Caki2 (cell line): ENCODE measurements at regions not wholly inside any gene's neighbourhood (a gene's known extent, or its start where the extent isn't known, plus 50 kb on each side); places are given as distances from the start of the nearest gene placed in this dataset.
A peak's percentile ranks its signal among the peaks of the same experiment; 100 is the strongest.
"Not testable (repeated sequence)": the region's sequence is repeated elsewhere in the genome, so short reads cannot be mapped to it uniquely, and the experiment has no call there.

Experiments used
- DNase-seq: peaks from one replicate; pipeline ENCODE4 v3.0.0-alpha.2; 2015; ENCODE audit warnings: low read depth
- in situ Hi-C: cut with HindIII; loops from 2 replicates; pipeline ENCODE4 v1.10.0; 2016; ENCODE audit warnings: low sequenced_read_pairs, low pct_unique_long_range_greater_than_20kb, mixed read lengths

DNA sequence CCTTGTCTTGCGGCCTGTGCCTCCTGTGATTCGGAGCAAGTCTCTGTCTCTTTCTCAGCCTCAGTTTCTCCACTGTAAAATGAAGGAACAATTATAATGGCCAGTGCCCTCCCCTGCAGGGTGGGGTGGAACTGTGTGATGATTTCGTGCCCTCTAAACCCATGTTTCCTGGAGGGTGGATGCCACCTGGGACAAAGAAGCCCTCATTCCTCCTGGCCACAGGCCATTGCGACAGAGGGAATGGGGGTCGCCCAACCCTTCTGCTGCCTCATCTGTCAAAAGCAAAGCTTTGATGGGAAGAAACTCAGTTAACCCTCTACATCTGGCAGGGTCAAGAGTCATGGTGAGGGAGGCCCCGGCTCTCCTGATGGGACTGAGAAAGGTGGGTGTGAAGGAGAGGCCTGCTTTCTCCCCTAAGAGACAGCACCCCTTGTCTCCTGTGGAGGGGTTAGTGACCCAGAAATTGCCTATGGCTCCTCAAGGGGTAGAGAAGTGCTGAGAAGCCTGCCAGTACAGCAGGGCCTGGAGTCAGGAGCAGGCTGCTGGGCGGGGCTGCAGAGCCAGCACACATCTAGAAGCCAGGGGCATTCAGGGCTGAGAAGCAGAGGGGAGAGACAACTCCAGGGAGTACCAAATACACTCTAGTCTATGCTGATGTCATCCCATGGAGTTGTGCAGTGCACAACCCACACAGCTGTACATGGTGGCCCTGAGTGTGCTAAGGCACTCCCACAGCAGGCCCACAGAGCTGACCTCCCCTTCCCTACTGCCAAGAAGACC lies 61.0 kb downstream of the PLXNA1 start:
- DNase-seq, result no peak
- in situ Hi-C loops, result no loop called here

DNA sequence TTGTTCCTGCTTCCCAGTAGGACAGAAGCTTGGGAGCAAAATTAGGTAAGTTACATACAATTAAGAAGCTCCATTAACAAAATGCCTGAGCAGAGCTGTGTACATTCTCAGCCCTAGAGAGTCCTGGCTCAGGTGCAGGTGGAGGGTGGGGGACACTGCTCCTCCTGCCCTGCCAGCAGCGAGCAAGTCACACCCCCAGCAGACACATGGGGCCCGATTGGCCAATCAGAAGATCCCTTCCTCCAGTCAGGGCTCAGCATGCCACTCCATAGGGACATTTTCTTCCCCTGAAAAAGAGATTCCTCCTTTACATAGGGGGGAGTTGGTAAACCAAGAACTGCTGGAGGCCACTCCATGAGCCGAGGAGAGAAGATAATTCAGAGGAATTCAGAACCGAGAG lies 62.1 kb downstream of the PLXNA1 start:
- DNase-seq, result no peak
- in situ Hi-C loops, result no loop called here

DNA sequence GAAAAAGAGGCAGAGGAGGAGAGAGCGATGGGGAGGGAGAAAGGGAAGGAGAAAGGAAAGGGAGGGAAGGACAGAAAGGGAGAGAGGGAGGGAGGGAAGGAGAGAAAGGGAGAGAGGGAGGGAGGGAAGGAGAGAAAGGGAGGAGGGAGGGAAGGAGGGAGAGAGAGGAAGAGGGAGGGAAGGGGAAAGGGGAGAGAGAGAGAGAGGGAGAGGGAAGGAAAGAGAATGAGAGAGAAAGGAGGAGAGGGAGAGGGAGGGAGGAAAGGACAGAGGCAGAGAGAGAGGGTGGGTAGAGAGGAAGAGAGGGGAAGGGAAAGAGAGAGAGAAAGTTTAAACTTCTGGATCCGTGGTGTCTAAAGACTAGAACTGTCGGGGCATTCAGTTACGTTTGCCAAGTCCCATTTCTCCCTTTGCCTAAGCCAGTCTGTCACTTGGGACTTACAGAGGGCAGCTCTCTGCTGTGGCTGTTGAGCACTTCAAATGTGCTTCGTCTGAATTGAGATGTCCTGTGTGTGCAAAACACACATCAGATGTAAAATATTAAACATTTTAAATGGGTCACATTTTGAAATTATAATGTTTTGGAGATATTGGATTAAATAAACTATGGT lies 62.6 kb downstream of the PLXNA1 start:
- in situ Hi-C loops, result no loop called here
- DNase-seq, result no peak

DNA sequence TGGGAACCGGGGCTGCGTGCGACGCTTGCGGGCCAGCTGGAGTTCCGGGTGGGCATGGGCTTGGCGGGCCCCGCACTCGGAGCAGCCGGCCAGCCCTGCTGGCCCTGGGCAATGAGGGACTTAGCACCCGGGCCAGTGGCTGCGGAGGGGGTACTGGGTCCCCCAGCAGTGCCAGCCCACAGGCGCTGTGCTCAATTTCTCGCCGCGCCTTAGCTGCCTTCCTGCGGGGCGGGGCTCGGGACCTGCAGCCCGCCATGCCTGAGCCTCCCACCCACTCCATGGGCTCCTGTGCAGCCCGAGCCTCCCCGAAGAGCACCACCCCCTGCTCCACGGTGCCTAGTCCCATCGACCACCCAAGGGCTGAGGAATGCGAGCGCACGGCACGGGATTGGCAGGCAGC lies 63.8 kb downstream of the PLXNA1 start:
- DNase-seq, in situ Hi-C loops: not testable (repeated sequence)

DNA sequence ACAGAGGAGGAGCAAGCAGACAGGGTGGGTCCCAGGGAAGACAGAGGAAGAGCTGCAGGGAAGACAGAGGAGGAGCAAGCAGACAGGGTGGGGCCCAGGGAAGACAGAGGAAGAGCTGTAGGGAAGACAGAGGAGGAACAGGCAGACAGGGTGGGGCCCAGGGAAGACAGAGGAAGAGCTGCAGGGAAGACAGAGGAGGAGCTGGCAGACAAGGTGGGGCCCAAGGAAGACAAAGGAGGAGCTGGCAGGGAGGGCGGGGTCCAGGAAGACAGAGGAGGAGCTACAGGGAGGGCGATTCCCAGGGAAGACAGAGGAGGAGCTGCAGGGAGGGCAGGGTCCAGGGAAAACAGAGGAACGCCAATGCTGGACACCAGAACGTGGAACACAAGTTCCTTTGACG lies 66.5 kb downstream of the PLXNA1 start:
- DNase-seq, result peak; percentile 6
- in situ Hi-C loops, result no loop called here

DNA sequence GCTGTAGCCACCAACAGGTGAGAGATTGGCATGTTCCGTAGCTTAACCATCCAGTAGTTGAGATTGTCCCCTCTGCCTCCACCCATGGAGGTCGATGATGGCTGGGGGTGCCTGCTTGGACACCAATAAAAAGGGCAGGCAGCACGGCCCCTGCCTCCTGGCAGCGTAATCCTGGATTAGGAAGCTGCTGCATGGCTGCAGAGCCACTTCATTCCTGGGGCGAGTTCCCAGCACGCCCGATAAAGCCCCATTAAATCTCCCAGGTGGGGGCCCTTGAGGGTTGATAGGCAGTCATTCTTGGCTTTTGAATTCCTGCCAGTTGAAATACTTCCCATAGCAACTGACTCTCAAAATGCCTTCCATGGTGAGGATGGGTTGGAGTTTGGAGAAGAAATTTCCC lies 67.8 kb downstream of the PLXNA1 start:
- no peak for DNase-seq
- in situ Hi-C loops, result no loop called here

DNA sequence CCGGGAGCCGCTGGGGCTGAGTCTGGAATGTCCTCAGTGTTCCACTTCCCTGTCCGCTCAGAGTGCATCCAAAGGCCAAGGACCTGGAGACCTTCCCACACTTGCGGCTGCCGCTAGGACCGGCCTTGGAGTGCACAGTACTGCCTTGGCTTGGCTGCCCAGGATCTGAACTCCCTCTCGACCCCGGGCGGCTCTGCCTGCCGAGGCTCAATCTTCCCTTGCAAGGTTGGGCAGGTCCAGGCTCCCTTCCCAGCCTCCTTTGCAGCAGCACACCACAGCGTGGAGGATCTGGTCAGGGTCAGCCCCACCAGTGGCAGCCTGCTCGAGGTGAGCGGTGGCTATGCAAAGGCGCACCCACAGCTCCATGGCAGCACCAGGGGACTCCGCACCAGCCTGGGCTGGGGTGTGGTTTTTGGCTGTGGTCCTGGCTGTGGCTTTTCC lies 69.2 kb downstream of the PLXNA1 start:
- in situ Hi-C loops, result no loop called here
- DNase-seq, result no peak

DNA sequence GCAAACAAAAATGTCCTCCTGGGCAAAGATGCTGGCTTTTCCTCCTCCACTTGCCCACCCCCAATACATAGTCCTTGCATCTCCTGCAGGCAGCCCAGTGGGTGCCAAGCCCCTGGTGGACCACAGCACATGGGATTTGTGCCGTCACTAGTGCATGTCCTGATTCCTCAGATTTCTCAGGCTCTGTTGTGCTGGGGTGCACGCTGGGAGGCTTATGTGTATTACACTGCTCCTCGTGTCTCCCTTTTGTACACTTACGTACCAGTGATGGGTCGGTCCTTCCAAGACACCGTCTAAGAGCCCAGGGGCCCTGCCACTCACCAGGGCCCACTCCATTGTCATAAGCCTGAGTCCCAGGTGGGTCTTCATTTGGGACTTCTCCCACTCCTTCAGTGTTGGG lies 70.1 kb downstream of the PLXNA1 start:
- DNase-seq, result no peak
- in situ Hi-C loops, result no loop called here

DNA sequence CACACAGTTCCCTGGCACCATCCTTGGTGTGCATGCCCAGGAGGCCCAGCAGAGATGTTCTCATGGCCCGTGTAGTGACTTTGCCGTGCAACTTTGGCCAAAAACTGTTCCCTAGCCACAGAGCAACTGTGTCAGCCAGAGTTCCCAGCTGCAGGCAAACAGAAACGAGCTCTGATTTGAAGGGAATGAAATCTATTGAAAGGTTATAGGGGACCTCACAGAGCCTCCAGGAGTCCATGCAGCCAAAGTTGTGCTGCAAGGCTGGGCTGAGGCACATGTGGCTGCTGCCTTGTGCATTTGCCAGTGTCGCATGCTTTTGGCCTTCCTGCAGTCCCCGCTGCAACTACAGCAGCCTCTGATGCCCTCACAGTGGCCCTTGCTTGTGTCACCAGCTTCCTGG lies 70.5 kb downstream of the PLXNA1 start:
- in situ Hi-C loops, result no loop called here
- DNase-seq, result no peak

DNA sequence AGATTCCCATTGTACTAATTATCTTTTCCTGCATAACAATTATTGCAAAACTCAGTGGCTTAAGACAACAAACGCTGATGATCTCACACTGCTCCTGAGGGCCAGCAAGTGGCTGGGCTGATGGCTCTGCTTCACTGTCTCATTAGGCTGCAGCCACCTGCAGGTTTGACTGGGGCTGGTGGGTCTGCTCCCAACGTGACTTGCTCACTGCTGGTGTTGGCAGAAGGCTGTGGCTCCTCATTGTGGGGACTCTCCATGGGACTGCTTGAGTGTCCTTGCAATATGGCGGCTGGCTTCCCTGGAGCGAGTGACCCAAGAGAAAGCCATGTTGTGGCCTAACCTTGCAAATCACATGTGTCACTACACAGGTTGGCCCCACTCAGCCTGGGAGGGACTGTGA lies 71.1 kb downstream of the PLXNA1 start:
- in situ Hi-C loops, result no loop called here
- DNase-seq, result no peak

DNA sequence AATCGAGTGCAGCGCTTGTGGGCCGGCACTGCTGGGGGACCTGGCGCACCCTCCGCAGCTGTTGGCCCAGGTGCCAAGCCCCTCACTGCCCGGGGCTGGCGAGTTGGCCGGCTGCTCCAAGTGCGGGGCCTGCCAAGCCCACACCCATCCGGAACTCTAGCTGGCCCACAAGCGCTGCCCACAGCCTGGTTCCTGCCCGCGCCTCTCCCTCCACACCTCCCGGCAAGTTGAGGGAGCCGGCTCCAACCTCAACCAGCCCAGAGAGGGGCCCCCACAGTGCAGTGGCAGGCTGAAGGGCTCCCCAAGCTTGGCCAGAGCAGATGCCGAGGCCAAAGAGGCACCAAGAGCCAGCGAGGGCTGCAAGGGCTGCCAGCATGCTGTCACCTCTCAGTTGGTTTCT lies 73.4 kb downstream of the PLXNA1 start:
- no peak for DNase-seq
- in situ Hi-C loops, result no loop called here

DNA sequence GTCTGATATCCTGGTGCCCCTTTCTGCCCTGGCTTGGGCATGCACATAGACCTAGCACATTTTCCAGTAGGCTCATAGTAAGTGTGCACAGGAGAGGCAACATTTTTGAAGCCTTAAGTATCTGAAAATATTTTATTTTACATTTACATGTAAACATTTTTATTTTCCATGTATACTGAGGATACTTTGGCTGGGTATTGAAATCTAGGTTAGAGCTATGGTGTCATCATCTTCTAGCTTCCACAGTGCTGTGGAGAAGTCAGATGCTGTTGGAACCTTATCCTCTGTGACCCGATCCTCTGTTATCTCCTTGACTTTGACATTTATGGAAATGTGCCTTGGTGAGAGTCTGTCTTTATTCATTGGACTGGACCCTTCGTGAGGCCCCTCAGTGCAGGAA lies 74.1 kb downstream of the PLXNA1 start:
- no peak for DNase-seq
- in situ Hi-C loops, result no loop called here

DNA sequence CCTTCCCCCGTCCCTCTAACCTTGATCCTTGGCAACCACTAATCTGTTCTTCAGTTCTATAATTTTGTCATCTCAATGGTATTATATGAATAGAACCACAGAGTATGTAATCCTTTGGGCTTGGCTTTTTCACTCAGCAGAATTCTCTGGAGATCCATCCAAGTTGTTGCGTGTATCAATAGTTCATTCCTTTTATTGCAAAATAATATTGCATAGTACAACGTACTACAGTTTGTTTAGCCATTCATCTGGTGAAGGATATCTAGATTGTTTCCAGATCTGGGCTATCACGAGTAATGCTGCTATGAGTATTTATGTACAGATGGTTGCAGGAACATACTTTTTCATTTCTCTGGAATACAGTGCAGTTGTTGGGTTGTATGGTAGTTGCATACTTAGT lies 76.2 kb downstream of the PLXNA1 start:
- no peak for DNase-seq
- in situ Hi-C loops, result no loop called here

DNA sequence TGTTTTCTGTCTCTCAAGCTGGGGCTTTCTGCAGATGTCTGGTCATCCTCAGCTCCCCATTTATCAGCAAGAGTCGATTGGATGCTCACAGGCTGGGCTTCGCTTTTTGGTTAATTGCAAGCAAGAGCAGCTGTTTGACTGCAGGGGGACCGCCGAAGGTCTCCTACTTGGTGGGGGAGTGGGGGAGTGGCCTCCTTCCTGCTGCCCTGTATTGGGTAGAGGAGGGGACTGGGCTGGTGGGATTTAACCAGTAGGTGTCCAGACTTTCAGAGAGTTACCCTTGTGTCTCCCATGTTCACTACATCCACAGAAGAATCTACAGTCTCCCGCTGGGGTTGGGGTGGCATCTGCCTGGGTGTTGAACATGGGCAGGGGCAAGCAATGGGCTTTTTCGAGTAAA lies 78.7 kb downstream of the PLXNA1 start:
- in situ Hi-C loops, result no loop called here
- no peak for DNase-seq

DNA sequence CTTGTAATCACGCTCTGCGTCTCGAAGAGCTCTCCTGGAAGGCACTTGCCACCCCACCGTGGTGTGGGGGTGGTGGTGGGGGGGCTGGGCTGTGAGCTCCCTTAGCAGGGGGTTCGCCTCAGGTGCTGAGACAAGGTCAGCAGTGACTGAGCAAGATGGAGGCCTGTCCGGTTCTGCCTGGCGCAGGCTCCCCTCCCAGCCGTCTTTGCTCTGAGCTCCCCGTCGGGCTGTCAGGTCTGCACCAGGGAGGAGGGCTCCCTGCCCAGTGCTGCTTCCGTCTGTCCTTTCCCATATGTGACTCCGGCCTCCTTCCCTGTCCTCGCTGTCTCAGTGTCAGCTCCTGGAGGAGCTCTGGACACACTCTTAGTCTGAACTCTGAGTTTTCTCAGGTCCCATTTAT lies 80.0 kb downstream of the PLXNA1 start:
- no peak for DNase-seq
- in situ Hi-C loops, result no loop called here

DNA sequence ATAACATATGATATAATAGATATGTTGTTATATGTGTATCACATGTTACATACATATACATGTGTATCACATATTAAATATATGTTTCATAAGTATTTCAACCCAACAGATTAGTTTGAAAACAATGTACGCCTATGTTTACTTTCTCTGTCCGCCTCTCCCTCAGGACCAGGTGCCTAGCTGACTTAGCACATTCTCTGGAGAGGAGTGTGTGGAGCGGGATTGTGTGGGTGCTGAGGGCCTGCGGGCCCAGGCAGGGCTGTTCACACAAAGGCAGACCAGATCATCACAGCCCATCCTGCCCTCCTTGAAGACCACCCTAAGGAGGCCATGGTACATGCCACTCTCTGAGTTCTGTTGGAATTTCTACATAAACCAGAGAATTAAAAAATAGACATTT lies 81.0 kb downstream of the PLXNA1 start:
- in situ Hi-C loops, result no loop called here
- no peak for DNase-seq

DNA sequence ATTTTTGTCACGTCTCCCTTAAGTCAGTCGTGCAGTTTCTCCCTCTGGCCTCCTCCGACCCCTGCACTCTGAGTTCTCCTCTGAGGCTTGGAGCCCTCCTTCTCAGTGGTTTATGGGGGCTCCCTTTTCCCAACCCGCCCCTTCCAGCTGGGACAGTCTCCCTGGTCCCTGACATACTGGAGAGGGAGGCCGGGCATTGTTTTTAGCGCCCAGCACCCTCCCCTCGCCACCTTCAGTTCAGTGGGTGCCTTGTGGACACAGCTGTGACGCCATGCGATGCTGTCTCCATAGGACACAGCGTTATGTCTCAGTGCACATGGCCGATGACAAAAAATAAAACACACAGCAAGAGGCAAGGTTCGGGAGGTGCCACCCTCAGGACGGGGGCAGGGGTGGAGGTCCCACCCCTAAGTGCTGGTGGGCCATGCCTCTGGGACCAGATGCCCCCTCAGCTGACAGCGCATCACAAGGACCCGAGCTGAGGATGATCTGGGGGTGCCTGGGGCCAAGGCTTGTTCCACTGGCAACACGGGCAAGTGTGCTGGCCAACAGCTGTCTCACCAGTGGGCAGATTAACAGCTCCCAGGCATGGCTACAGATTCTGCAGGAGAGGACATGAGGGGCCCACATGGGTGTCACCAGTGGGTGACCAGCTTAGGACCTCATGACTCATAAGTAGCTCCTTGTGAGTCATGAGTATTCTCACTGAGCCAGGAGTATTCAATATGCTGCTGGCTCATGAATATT lies 81.6 kb downstream of the PLXNA1 start:
- in situ Hi-C loops, result no loop called here
- no peak for DNase-seq

DNA sequence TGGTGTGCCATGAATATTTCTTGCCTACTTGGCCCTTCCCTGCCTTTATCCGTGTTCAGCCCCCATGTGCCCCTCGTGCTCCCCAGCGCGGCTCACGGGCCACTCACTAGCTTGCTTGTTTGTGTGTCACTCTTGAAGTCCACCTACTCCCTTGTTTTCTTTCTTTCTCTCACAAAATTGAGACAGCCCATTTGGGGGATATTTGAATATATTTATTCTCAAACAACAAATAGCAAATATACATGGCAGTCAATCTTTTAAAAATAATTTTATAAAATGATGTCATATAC lies 82.2 kb downstream of the PLXNA1 start:
- DNase-seq, result no peak
- in situ Hi-C loops, result no loop called here

DNA sequence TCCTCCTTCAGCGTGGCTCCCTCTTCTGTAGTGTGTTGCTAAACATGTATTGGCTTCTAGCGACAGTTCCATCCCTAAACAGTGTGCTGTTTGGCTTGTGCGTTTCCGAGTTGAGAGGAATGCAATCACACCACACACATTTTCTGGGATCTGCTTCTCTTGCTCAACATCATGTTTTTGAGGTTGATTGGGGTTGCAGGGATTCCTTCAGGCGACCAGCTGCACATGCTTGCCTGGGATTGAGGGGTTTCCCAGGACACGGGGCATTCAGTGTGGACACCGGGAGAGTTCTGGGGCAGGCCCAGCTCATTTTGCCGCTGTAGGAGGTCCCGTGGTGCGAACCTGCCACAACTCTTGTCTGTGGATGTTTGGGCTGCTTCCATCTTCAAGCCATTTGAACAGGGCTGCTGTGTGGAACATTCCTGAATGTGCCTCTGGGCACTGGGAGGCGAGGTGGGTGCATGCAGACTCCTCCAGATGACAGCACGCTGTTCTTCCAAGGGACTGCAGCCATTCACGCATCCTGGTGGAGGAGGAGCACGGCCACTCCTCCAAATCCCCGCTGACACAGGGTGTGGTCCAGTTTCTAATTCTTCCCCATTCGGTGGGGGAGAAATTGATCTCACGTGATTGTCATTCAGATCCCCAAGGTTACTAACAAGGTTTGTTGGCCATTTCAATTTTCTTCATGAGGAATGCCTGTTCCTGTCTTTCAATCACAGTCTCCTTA lies 82.8 kb downstream of the PLXNA1 start:
- in situ Hi-C loops, result no loop called here
- DNase-seq, result no peak
